ENCODE measurements at regions not wholly inside any gene's neighbourhood (a gene's known extent, or its start where the extent isn't known, plus 50 kb on each side); places are given as distances from the start of the nearest gene placed in this dataset.

DNA sequence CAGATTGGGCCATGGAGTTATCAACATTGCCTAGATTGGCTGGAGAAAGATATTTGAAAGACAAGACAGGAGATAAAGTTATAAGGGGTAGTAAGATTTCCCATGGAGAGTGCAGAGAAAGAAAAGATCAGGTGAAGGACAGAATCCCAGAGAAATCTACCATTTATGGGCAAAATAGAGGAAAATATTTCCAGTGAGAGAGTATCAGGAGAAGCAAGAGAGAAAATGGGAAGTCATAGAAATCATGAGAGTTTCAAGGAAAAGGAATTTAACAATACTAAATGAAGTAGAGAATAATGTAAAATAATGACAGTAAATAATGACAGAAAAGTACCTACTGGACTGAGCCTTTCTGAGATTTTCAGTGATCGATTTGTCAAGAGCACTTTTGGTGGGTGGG is 447.6 kb upstream of the CHST9 start:
- no peak for DNase-seq

GRCh38 chr18:27627927-27628326 is 442.8 kb upstream of the CHST9 start:
- DNase-seq, result no peak

GRCh38 chr18:27621236-27621890 is 436.3 kb upstream of the CHST9 start:
- no peak for DNase-seq

DNA sequence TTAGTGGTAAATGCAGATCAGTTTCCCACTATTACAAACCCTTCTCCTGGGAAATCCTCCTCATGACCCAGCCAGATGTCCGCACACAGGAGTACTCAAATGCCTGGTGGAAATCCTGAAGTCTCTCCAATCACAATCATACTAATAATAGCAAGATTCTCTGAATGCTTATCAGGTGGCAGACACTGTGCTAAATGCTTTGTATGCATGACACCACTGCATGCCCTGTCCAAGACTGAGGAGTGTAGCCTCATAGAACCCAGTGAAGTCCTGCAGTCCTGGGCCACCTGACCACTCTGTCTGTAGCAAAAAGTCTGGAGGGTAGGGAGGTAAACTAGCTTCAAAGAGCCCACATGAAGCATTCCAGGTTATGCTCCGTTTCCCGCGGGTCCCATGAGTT is 434.8 kb upstream of the CHST9 start:
- DNase-seq, result no peak

GRCh38 chr18:27619090-27619772 is 434.1 kb upstream of the CHST9 start:
- no peak for DNase-seq

DNA sequence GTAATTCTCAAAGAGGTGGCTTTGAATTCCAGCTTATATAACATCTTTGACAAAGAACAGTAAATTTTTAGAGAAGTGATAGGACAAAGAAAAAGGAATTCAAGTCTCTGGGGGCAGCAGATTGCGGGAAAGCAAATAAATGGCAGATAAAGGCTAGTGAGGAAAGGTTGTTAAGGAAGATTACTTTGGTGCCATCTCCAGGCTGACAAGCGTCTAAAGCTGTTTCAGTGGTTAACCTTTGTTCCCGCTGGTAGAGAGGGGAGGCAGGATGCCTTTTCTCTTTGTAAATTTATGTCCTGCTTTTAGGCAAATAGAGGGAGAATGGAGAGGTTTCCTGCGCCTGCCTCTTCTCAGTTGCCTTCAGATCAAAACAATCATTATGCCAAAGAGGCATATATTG is 431.2 kb upstream of the CHST9 start:
- no peak for DNase-seq

- no peak for DNase-seq
Measured at GRCh38 chr18:27614951-27615844, 430.1 kb upstream of the CHST9 start.

DNA sequence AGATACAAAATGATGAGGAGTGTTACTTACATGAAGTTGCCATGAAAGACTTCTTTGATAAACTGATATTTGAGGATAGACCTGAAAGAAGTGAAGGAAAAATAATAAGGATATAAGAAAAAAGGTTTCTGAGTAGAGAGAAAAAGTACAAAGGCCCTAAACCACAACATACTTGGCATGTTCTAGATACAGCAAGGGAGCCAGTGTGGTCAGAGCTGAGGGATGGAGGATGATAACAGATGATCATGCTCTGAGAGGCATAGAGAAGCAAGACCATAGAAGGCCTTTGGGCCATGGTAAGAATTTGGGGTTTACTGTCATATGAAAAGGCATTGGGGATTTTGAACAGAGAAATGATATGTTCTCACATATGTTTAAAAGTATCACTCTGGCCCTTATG is 424.1 kb upstream of the CHST9 start:
- DNase-seq, result no peak

DNA sequence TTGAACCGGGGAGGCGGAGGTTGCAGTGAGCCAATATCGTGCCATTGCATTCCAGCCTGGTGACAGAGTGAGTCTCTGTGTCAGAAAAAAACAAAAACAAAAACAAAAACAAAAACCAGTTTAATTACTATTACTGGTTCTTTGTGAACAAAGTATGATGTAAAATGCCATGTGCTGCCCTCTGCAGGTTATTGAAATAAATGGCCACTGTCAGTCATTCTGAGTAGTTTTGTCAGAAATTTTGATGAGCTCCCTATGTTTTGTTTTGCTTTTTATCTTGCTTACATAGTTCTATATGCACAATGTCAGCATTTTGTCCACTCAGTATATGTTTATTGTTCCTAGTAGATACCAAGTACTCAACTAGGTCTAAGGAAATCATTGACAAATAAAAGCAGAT is 423.6 kb upstream of the CHST9 start:
- no peak for DNase-seq

DNA sequence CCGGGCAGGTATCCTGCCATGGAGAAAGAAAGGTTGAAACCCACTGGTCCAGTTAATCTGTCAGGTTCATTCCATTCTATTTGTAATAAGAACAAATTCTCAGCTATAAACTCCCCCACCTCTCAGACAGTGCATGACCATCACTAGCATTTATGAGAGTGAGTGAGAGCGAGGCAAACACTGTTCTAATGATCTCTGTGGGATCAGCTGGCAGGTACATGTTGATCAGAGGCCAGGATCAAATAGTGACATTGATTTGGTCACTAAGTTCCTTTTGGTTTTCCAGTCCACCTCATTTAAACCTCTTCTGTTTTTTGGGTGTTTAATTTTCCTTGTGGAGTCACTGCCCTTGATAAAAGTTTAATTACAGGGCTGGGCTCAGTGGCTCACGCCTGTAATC is 423.1 kb upstream of the CHST9 start:
- no peak for DNase-seq

- peak; percentile 51 for DNase-seq
Measured at GRCh38 chr18:27606741-27607140, 421.6 kb upstream of the CHST9 start.

DNA sequence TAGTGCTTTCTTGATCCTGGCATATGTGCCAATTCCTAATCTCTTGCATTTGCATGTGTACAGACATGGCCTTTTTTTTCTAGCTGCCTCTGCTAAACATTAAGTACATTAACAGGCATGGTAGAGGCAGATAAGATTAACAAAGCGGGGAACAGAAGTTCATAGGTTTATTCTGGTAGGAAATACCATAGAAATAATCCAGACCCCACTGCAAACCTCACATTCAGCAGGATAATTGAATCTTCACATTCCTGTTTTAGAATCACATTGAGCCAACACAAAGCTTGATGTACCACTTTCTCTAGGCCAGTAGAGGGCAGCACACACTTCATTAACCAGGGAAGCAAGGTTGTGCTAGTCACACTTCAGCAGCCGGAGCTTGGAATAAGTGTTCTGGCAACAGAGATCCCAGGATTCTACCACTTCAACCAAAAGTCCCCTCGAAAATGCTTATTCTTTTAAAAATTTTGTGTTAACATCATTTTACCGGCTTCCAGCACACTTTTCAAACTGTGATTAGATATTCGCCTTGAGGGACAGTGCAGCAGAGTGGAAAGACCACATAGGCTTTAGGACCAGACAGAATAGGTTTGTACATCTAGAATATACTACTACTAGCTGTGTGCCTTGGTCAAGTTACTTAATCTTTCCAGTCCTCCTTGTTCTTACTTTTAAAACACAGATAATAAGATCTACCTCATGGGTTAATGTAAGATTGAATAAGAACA is 420.2 kb upstream of the CHST9 start:
- peak; percentile 85 for DNase-seq

- DNase-seq, result no peak
Measured at GRCh38 chr18:27604583-27604982, 419.5 kb upstream of the CHST9 start.

DNA sequence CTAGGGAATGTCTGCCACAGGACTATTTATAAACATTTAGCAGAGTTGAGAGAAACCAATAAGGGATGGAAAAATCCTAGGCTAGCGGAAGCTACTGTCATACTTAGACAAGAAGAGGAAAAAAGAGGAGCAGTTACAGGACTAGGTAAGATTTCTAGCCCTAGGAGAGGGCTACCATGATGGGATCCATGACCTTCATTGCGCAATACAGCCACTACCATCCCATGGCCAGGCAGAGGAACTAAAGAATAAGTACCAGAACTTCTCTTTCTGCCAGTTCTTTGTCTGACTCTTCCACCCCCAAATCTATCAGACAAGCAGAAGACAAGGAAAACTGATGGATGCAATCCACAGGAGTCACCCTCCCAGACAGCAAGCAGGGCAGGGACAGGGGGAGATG is 417.0 kb upstream of the CHST9 start:
- no peak for DNase-seq

- no peak for DNase-seq
Measured at GRCh38 chr18:27600245-27600644, 415.1 kb upstream of the CHST9 start.

GRCh38 chr18:27599202-27599829 is 414.2 kb upstream of the CHST9 start:
- peak; percentile 42 for DNase-seq

GRCh38 chr18:27595113-27595838 is 410.2 kb upstream of the CHST9 start:
- no peak for DNase-seq

- DNase-seq, result peak; percentile 11
Measured at GRCh38 chr18:27585602-27586173, 400.6 kb upstream of the CHST9 start.

DNA sequence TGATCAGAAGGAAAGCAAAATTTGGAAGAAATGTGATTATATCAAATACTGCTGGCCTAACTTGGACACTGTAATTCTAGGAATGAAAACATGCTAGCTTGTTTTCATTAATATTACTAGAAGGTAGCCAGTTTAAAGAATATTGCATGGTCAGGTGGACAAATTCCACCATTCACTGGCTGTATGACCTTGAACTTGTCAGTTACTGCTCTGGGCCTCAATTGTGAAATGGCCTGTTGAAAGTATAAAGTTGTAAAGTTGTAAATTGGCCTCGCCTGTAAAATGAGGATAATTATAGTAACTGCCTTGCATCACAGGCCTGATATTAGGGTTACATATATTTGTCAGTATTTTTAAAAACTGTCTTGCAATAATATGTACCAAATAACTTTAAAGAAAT is 398.4 kb upstream of the CHST9 start:
- no peak for DNase-seq

- DNase-seq, result no peak
Measured at GRCh38 chr18:27582760-27583412, 397.8 kb upstream of the CHST9 start.
